CD14-positive monocyte (primary cell): ENCODE measurements at regions not wholly inside any gene's neighbourhood (a gene's known extent, or its start where the extent isn't known, plus 50 kb on each side); places are given as distances from the start of the nearest gene placed in this dataset.

ENCODE experiments used
- DNase-seq, 3 donors: peaks; one replicate each; pipeline ENCODE4 v3.0.0-alpha.2; 2011 to 2022
- H2AFZ ChIP-seq: 2 replicates; pipeline ENCODE4 v1.6.0; 2012; ENCODE audit warnings: mild to moderate bottlenecking, low read depth, low read length, inconsistent platforms; ENCODE audit not compliant: insufficient read depth, poor library complexity, severe bottlenecking
- H3K27ac ChIP-seq, 2 donors: 1 replicate in 1 of 2; 2 replicates in 1 of 2; pipeline ENCODE4 v1.5.1; 2012 to 2013; ENCODE audit warnings: low read length in 2 of 2, control low read depth in 1 of 2, inconsistent platforms in 1 of 2, low read depth in 1 of 2, mild to moderate bottlenecking in 1 of 2
- H3K27me3 ChIP-seq, 2 donors: one replicate each; pipeline versions ENCODE4 v1.6.0 to v1.6.1; 2011 to 2013; ENCODE audit warnings: low read length in 2 of 2; ENCODE audit not compliant: control insufficient read depth in 2 of 2, insufficient read depth in 2 of 2
- H3K36me3 ChIP-seq, 2 donors: replicated peaks in 1 of 2; 1 replicate in 1 of 2; 2 replicates in 1 of 2; pipeline versions ENCODE4 v1.5.1 to v1.6.1; 2012 to 2013; ENCODE audit warnings: low read length in 2 of 2, control low read depth in 1 of 2, inconsistent platforms in 1 of 2, mild to moderate bottlenecking in 1 of 2; ENCODE audit not compliant: insufficient read depth in 2 of 2, control insufficient read depth in 1 of 2
- H3K4me1 ChIP-seq, 2 donors: 1 replicate in 1 of 2; 2 replicates in 1 of 2; pipeline versions ENCODE4 v1.5.1 to v1.6.1; 2012 to 2013; ENCODE audit warnings: low read length in 2 of 2, control low read depth in 1 of 2, inconsistent platforms in 1 of 2, mild to moderate bottlenecking in 1 of 2, moderate library complexity in 1 of 2; ENCODE audit not compliant: insufficient read depth in 2 of 2, control insufficient read depth in 1 of 2
- H3K4me2 ChIP-seq: replicated peaks from 2 replicates; pipeline ENCODE3; 2012; ENCODE audit warnings: low read length, moderate library complexity, mild to moderate bottlenecking; ENCODE audit not compliant: poor library complexity, severe bottlenecking; ENCODE audit errors: extremely low read depth
- H3K4me3 ChIP-seq, 3 experiments: fragments of 200-600 bp in 1 of 3; sonication (generic) in 1 of 3; replicated peaks in 1 of 3; 1 replicate in 2 of 3; 2 replicates in 1 of 3; pipeline ENCODE4 v1.5.1; 2011 to 2013; ENCODE audit warnings: low read length in 3 of 3, mild to moderate bottlenecking in 3 of 3, control low read depth in 2 of 3, low read depth in 2 of 3, inconsistent platforms in 1 of 3, moderate library complexity in 1 of 3
- H3K79me2 ChIP-seq: 2 replicates; pipeline ENCODE4 v1.6.0; 2012; ENCODE audit warnings: mild to moderate bottlenecking, control low read depth, inconsistent platforms, low read length, moderate library complexity; ENCODE audit not compliant: insufficient read depth
- H3K9ac ChIP-seq: 2 replicates; pipeline ENCODE4 v1.6.0; 2017; ENCODE audit warnings: low read length, mild to moderate bottlenecking; ENCODE audit not compliant: insufficient read depth, poor library complexity, severe bottlenecking
- H3K9me3 ChIP-seq, 2 donors: replicated peaks in 1 of 2; 1 replicate in 1 of 2; 2 replicates in 1 of 2; pipeline versions ENCODE4 v1.5.1 to v1.6.1; 2012 to 2013; ENCODE audit warnings: low read length in 2 of 2, control low read depth in 1 of 2; ENCODE audit not compliant: control insufficient read depth in 1 of 2, insufficient read depth in 1 of 2
- H4K20me1 ChIP-seq: 2 replicates; pipeline ENCODE4 v1.6.0; 2012; ENCODE audit warnings: mild to moderate bottlenecking, low read length, control low read depth, moderate library complexity; ENCODE audit not compliant: insufficient read depth
- H3K27ac Mint-ChIP-seq, 7 donors: one replicate each; pipeline ENCODE4 v1.8.0; 2020; ENCODE audit warnings: mild to moderate bottlenecking in 7 of 7, mixed read lengths in 7 of 7, moderate library complexity in 6 of 7, inconsistent platforms in 2 of 7
- H3K27me3 Mint-ChIP-seq, 3 donors: one replicate each; pipeline ENCODE4 v1.8.0; 2021 to 2022; ENCODE audit warnings: low read depth in 3 of 3, mild to moderate bottlenecking in 3 of 3, mixed read lengths in 3 of 3, moderate library complexity in 3 of 3, inconsistent platforms in 1 of 3
- H3K36me3 Mint-ChIP-seq, 2 donors: one replicate each; pipeline ENCODE4 v1.8.0; 2020; ENCODE audit warnings: mixed read lengths in 2 of 2, inconsistent platforms in 1 of 2, mild to moderate bottlenecking in 1 of 2
- H3K4me1 Mint-ChIP-seq: one replicate; pipeline ENCODE4 v1.8.0; 2020; ENCODE audit warnings: mild to moderate bottlenecking, mixed read lengths
- H3K4me3 Mint-ChIP-seq, 2 donors: one replicate each; pipeline ENCODE4 v1.8.0; 2020; ENCODE audit warnings: mild to moderate bottlenecking in 2 of 2, mixed read lengths in 2 of 2, moderate library complexity in 1 of 2
- H3K9me3 Mint-ChIP-seq, 7 donors: one replicate each; pipeline ENCODE4 v1.8.0; 2020 to 2022; ENCODE audit warnings: mixed read lengths in 7 of 7, mild to moderate bottlenecking in 6 of 7, moderate library complexity in 6 of 7, inconsistent platforms in 2 of 7
- CTCF ChIP-seq: fragments of 200-600 bp; IDR thresholded peaks from one replicate; pipeline ENCODE4 v1.8.0; 2022; ENCODE audit warnings: antibody characterized with exemption, mild to moderate bottlenecking
- WGBS: methylation state at CpG from one replicate; pipeline ENCODE4 v1.1.5; 2013; ENCODE audit warnings: missing lambda C conversion rate; ENCODE audit not compliant: insufficient coverage; 5-methylcytosine and 5-hydroxymethylcytosine counted together
- intact Hi-C, 2 donors: fragments of 100-400 bp; cut with micrococcal nuclease; formaldehyde crosslinking; loops; one replicate each; pipeline versions ENCODE4 v1.15.0 to v1.15.1; 2023

- Histone ChIP-seq H4K20me1 (no peaks in the 10 kb centered on the region), H3K27me3 (no peaks in the 10 kb centered on the region), H3K36me3 (no peaks in the 10 kb centered on the region), H2AFZ (no peak overlapping the region), H3K27ac (no peak overlapping the region), H3K79me2 (no peaks in the 10 kb centered on the region), H3K9me3 (no peaks in the 10 kb centered on the region), H3K4me3 (no peak overlapping the region), H3K9ac (no peak overlapping the region), H3K4me1 (no peaks in the 10 kb centered on the region), H3K4me2 (no peak overlapping the region)
- no peaks in the 10 kb centered on the region for H3K4me1 Mint-ChIP-seq
- H3K4me3 Mint-ChIP-seq: no peak overlapping the region
- intact Hi-C loops: no loop called here
- H3K9me3 Mint-ChIP-seq: peaks cover 0 to 8% (median 3%) of the 10 kb centered on the region in 7 donors
- no peak for TF ChIP-seq CTCF
- no peak overlapping the region for H3K27ac Mint-ChIP-seq
- WGBS: 100% methylated on average over 1 of the region's 2 CpGs
- H3K27me3 Mint-ChIP-seq: peaks cover 0 to 4% (median 2%) of the 10 kb centered on the region in 3 donors
- no peak for DNase-seq
- H3K36me3 Mint-ChIP-seq: no peaks in the 10 kb centered on the region
These were observed 557.0 kb downstream of the FGF9 start for GRCh38 chr13:22227895-22228294.

- no peaks in the 10 kb centered on the region for H3K36me3 Mint-ChIP-seq
- 85% methylated on average over 4 of the region's 5 CpGs for WGBS
- H2AFZ ChIP-seq: no peak overlapping the region
- no peaks in the 10 kb centered on the region for H3K9me3 ChIP-seq
- H3K36me3 ChIP-seq: no peaks in the 10 kb centered on the region
- no peaks in the 10 kb centered on the region for H3K4me1 ChIP-seq
- no peak for TF ChIP-seq CTCF
- H3K4me1 Mint-ChIP-seq: no peaks in the 10 kb centered on the region
- no peaks in the 10 kb centered on the region for H4K20me1 ChIP-seq
- H3K27me3 Mint-ChIP-seq: peaks cover 0 to 4% (median 2%) of the 10 kb centered on the region in 3 donors
- H3K79me2 ChIP-seq: no peaks in the 10 kb centered on the region
- H3K4me3 ChIP-seq: no peak overlapping the region
- peaks cover 0 to 8% (median 3%) of the 10 kb centered on the region in 7 donors for H3K9me3 Mint-ChIP-seq
- H3K27ac ChIP-seq: no peak overlapping the region
- H3K27ac Mint-ChIP-seq: no peak overlapping the region
- H3K9ac ChIP-seq: no peak overlapping the region
- H3K27me3 ChIP-seq: no peaks in the 10 kb centered on the region
- no peak overlapping the region for H3K4me3 Mint-ChIP-seq
- H3K4me2 ChIP-seq: no peak overlapping the region
- intact Hi-C loops: no loop called here
- DNase-seq: no peak
These were observed 559.0 kb downstream of the FGF9 start for GRCh38 chr13:22229916-22230315.
